ENCODE measurements at regions not wholly inside any gene's neighbourhood (a gene's known extent, or its start where the extent isn't known, plus 50 kb on each side); places are given as distances from the start of the nearest gene placed in this dataset.
"Not testable (repeated sequence)": the region's sequence is repeated elsewhere in the genome, so short reads cannot be mapped to it uniquely, and the experiment has no call there.

DNA sequence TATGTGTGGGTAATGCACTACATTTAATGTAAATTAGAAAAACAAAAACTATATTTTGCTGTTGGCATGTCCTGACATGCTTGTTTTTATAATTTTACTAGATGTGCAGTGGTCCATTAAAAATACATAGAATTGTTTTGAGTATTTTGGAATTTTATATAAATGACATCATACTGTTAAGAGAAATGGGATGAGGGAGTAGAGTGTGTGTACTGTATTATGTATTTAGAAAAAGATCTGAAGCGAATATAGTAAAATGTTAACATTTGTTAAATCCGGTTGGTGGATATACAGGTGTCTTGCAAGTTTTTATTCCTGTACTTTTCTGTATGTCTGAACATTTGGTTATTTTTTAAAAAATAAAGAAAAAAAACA is 288.4 kb upstream of the SATB1 start:
- H3K9me3 Mint-ChIP-seq = peaks cover 0 to 13% (median 0%) of the 10 kb centered on the region in 8 donors
- ChIA-PET CTCF (ENCODE audit: partially characterized antibody) (interaction anchor here (1.3 to 6.9 kb wide), 4 partner anchors 7 to 154 kb away, joined by 3 to 40 read pairs (median 10); no protein-coding TSS in a partner anchor), POLR2A (ENCODE audit: partially characterized antibody) (interaction anchor here (0.6 to 1.7 kb wide), 5 partner anchors 8 to 157 kb away, joined by 3 to 17 read pairs (median 5); no protein-coding TSS in a partner anchor)
- no peak overlapping the region for H3K4me3 ChIP-seq (ENCODE audit: low read length in 2 of 2)
- no peaks in the 10 kb centered on the region for H3K36me3 ChIP-seq (ENCODE audit: insufficient read depth, low read length)
- peaks cover 6% of the 10 kb centered on the region in 2 donors for H3K36me3 Mint-ChIP-seq
- intact Hi-C loops (cut with micrococcal nuclease) = no loop called here
- peaks cover 54 to 64% (median 57%) of the 10 kb centered on the region in 4 donors for H3K4me1 Mint-ChIP-seq
- H3K27ac Mint-ChIP-seq = peak overlapping the region; percentile 26 to 96 (median 86)
- DNase-seq = no peak
- H3K9me3 ChIP-seq (ENCODE audit: control insufficient read depth in 1 of 2, low read length in 2 of 2) = no peaks in the 10 kb centered on the region
- H3K27me3 Mint-ChIP-seq = no peaks in the 10 kb centered on the region
- no peak overlapping the region for H3K27ac ChIP-seq (ENCODE audit: low read depth, low read length)
- H3K27me3 ChIP-seq (ENCODE audit: insufficient read depth, low read length) = no peaks in the 10 kb centered on the region
- H3K4me3 Mint-ChIP-seq = peak overlapping the region in 6 of 8 donors; percentile 26 to 83 (median 72)
- peaks cover 57% of the 10 kb centered on the region for H3K4me1 ChIP-seq (ENCODE audit: insufficient read depth, low read length)

DNA sequence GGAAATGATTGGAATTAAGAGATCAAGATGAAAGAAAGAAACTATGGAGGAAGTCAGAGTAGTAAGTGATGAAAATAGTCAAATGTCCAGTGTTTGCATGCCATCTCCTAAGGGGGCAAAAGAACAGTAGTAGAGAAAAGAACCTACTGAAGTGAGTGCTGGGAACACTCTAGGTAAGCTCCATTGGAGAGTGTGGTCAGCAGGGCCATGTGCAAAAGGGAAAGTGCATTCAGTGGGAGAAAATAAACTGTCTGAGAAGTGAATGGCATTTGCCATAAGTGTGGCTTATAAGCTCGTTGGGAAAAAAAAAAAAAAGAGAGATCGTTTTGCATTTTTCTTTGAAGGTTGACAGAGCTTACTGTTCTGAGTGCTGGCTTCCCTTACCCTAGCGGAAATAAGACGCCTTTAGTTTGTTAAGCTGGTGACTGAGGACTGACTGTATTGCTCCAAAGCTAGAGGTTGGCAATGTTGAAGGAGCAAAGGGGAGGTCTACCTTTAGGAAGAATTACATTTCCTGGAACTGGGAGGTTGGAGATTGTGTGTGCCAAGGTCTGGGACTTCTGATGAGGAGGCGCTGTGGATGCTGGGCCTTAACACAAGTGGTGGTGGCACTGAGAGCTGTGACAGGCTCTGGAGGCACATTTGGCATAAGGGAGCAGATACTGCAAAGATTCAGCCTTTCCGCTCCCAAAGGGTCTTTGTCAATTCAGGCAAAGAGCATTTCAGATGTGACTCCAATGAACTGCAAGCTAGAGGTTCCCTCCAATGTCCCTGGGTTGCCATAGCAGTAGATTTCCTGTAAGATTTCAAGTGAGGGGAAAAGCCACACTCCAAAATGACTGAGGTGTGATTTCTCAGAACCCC is 287.8 kb upstream of the SATB1 start:
- intact Hi-C loops (cut with micrococcal nuclease) = no loop called here
- peak in 4 of 5 donors; percentile 21 to 32 (median 27) for DNase-seq
- H3K4me1 Mint-ChIP-seq = peaks cover 50 to 60% (median 53%) of the 10 kb centered on the region in 4 donors

DNA sequence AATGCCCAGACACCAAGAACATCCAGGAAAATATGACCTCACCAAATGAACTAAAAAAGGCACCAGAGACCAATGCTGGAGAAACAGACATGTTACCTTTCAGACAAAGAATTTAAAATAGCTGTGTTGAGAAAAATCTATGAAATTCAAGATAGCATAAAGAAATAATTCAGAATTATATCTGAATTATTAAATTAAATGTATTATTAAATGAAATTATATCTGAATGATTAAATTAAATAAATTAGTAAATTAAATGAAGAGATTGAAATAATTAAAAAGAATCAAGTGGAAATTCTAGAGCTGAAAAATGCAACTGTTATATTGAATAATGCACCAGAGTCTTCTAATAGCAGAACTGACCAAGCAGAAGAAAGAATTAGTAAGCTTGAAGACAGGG is 279.2 kb upstream of the SATB1 start:
- DNase-seq = no peak
- H3K27ac ChIP-seq (ENCODE audit: low read depth, low read length) = no peak overlapping the region
- Mint-ChIP-seq H3K9me3 (peaks cover 2 to 39% (median 25%) of the 10 kb centered on the region in 8 donors), H3K27me3 (peaks cover 0 to 3% of the 10 kb centered on the region in 2 donors), H3K36me3 (peaks cover 6 to 10% of the 10 kb centered on the region in 2 donors), H3K27ac (no peak overlapping the region), H3K4me3 (no peak overlapping the region), H3K4me1 (peaks cover 0 to 5% (median 2%) of the 10 kb centered on the region in 4 donors)
- intact Hi-C loops (cut with micrococcal nuclease) = no loop called here
- H3K9me3 ChIP-seq (ENCODE audit: control insufficient read depth in 1 of 2, low read length in 2 of 2) = no peaks in the 10 kb centered on the region
- H3K27me3 ChIP-seq (ENCODE audit: insufficient read depth, low read length) = no peaks in the 10 kb centered on the region
- ChIA-PET CTCF (ENCODE audit: partially characterized antibody) (interaction anchor here (1.1 to 1.4 kb wide), 2 partner anchors 25 to 54 kb away, joined by 4 to 6 read pairs; no protein-coding TSS in a partner anchor), POLR2A (ENCODE audit: partially characterized antibody) (no interaction called here)
- H3K36me3 ChIP-seq (ENCODE audit: insufficient read depth, low read length) = no peaks in the 10 kb centered on the region
- H3K4me1 ChIP-seq (ENCODE audit: insufficient read depth, low read length) = no peaks in the 10 kb centered on the region
- H3K4me3 ChIP-seq (ENCODE audit: low read length in 2 of 2) = no peak overlapping the region

More for the DNA sequence above, 287.8 kb upstream of the SATB1 start:
- Histone ChIP-seq H3K27me3 (ENCODE audit: insufficient read depth, low read length) (no peaks in the 10 kb centered on the region), H3K4me3 (ENCODE audit: low read length in 2 of 2) (peak overlapping the region in 1 of 2 donors; percentile 6), H3K9me3 (ENCODE audit: control insufficient read depth in 1 of 2, low read length in 2 of 2) (no peaks in the 10 kb centered on the region), H3K4me1 (ENCODE audit: insufficient read depth, low read length) (peaks cover 52% of the 10 kb centered on the region), H3K36me3 (ENCODE audit: insufficient read depth, low read length) (no peaks in the 10 kb centered on the region), H3K27ac (ENCODE audit: low read depth, low read length) (no peak overlapping the region)
- Mint-ChIP-seq H3K36me3 (peaks cover 3 to 4% of the 10 kb centered on the region in 2 donors), H3K27me3 (no peaks in the 10 kb centered on the region), H3K27ac (peak overlapping the region; percentile 74 to 96 (median 87)), H3K4me3 (peak overlapping the region in 7 of 8 donors; percentile 54 to 83 (median 68)), H3K9me3 (peaks cover 0 to 13% (median 0%) of the 10 kb centered on the region in 8 donors)
- POLR2A ChIA-PET (ENCODE audit: partially characterized antibody) = interaction anchor here (0.6 to 2.6 kb wide), 9 partner anchors 8 to 156 kb away, joined by 3 to 17 read pairs (median 4); no protein-coding TSS in a partner anchor
- CTCF ChIA-PET (ENCODE audit: partially characterized antibody) = interaction anchor here (1.3 to 6.9 kb wide), 4 partner anchors 8 to 154 kb away, joined by 3 to 40 read pairs (median 10); no protein-coding TSS in a partner anchor

DNA sequence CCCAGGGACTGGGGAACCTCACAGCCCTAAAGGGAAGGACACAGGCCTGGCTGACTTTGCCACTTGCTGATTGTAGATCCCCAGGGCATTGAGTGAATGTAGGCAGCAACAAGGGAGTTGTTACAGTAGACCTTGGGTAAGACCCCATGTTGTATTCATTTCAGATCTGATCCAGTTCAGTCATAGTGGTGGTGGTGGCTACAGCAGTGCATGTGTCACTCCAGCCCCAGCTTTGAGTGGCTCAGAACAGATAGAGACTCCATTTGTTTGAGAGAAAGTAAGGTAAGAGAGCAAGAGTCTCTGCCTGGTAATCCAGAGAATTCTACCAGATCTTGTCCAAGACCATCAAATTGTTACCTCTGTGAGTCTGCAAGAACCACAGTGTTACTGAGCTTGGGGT is 278.7 kb upstream of the SATB1 start:
- H3K27ac Mint-ChIP-seq = peak overlapping the region in 2 of 7 donors; percentile 52 to 63
- H3K4me1 Mint-ChIP-seq = peaks cover 0 to 5% (median 2%) of the 10 kb centered on the region in 4 donors
- ChIA-PET CTCF (ENCODE audit: partially characterized antibody) (interaction anchor here (1.1 to 1.4 kb wide), 2 partner anchors 25 to 55 kb away, joined by 4 to 6 read pairs; no protein-coding TSS in a partner anchor), POLR2A (ENCODE audit: partially characterized antibody) (interaction anchor here (0.6 to 1.2 kb wide), 3 partner anchors 8 to 13 kb away, joined by 3 read pairs; no protein-coding TSS in a partner anchor)
- Histone ChIP-seq H3K4me1 (ENCODE audit: insufficient read depth, low read length) (no peaks in the 10 kb centered on the region), H3K36me3 (ENCODE audit: insufficient read depth, low read length) (no peaks in the 10 kb centered on the region), H3K27ac (ENCODE audit: low read depth, low read length) (no peak overlapping the region), H3K27me3 (ENCODE audit: insufficient read depth, low read length) (no peaks in the 10 kb centered on the region), H3K9me3 (ENCODE audit: control insufficient read depth in 1 of 2, low read length in 2 of 2) (no peaks in the 10 kb centered on the region), H3K4me3 (ENCODE audit: low read length in 2 of 2) (no peak overlapping the region)
- no peak overlapping the region for H3K4me3 Mint-ChIP-seq
- peaks cover 2 to 39% (median 25%) of the 10 kb centered on the region in 8 donors for H3K9me3 Mint-ChIP-seq
- peaks cover 6 to 10% of the 10 kb centered on the region in 2 donors for H3K36me3 Mint-ChIP-seq
- intact Hi-C loops (cut with micrococcal nuclease) = no loop called here
- H3K27me3 Mint-ChIP-seq = peaks cover 0 to 3% of the 10 kb centered on the region in 2 donors
- DNase-seq = no peak

DNA sequence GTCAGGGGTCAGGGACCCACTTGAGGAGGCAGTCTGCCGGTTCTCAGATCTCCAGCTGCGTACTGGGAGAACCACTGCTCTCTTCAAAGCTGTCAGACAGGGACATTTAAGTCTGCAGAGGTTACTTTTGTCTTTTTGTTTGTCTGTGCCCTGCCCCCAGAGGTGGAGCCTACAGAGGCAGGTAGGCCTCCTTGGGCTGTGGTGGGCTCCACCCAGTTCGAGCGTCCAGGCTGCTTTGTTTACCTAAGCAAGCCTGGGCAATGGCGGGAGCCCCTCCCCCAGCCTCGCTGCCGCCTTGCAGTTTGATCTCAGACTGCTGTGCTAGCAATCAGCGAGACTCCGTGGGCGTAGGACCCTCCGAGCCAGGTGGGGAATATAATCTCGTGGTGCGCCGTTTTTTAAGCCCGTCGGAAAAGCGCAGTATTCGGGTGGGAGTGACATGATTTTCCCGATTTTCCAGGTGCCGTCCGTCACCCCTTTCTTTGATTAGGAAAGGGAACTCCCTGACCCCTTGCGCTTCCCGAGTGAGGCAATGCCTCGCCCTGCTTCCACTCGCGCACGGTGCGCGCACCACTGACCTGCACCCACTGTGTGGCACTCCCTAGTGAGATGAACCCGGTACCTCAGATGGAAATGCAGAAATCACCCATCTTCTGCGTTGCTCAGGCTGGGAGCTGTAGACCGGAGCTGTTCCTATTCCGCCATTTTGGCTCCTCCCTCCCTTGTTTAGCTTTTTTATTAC is 268.6 kb upstream of the SATB1 start:
- H3K4me1 Mint-ChIP-seq; POLR2A ChIA-PET (ENCODE audit: partially characterized antibody); CTCF ChIA-PET (ENCODE audit: partially characterized antibody); H3K4me1 ChIP-seq (ENCODE audit: insufficient read depth, low read length); DNase-seq; H3K27me3 ChIP-seq (ENCODE audit: insufficient read depth, low read length); H3K27ac Mint-ChIP-seq; H3K27me3 Mint-ChIP-seq; H3K4me3 Mint-ChIP-seq; intact Hi-C loops (cut with micrococcal nuclease); H3K27ac ChIP-seq (ENCODE audit: low read depth, low read length); H3K9me3 ChIP-seq (ENCODE audit: control insufficient read depth in 1 of 2, low read length in 2 of 2); H3K9me3 Mint-ChIP-seq; H3K4me3 ChIP-seq (ENCODE audit: low read length in 2 of 2); H3K36me3 Mint-ChIP-seq; H3K36me3 ChIP-seq (ENCODE audit: insufficient read depth, low read length): not testable (repeated sequence)

DNA sequence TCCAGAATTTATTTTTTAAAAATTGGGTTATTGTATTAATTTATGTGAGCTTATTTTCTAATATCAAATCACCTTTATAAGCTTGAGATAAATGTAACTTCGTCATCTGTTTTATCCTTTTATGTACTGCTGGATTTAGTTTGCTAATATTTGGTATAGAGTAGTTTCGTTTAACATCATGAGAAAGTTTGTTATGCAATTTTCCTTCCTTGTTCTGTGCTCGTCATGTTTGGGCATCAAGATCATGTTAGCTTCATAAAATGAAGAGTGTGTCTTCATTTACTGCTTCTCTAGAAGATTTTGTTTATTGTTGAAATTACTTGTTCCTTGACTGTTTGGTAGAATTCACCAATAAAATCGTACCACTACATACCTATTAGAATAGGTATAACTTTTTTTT is 262.1 kb upstream of the SATB1 start:
- Mint-ChIP-seq H3K4me3 (no peak overlapping the region), H3K4me1 (peaks cover 11 to 15% (median 14%) of the 10 kb centered on the region in 4 donors), H3K27ac (no peak overlapping the region), H3K9me3 (peaks cover 0 to 5% (median 1%) of the 10 kb centered on the region in 8 donors), H3K36me3 (no peaks in the 10 kb centered on the region), H3K27me3 (no peaks in the 10 kb centered on the region)
- no peak overlapping the region for H3K4me3 ChIP-seq (ENCODE audit: low read length in 2 of 2)
- H3K9me3 ChIP-seq (ENCODE audit: control insufficient read depth in 1 of 2, low read length in 2 of 2) = no peaks in the 10 kb centered on the region
- intact Hi-C loops (cut with micrococcal nuclease) = no loop called here
- H3K4me1 ChIP-seq (ENCODE audit: insufficient read depth, low read length) = peaks cover 2% of the 10 kb centered on the region
- ChIA-PET POLR2A (ENCODE audit: partially characterized antibody) (interaction anchor here (1.0 kb wide), 1 partner anchor 29 kb away, joined by 3 read pairs; no protein-coding TSS in a partner anchor), CTCF (ENCODE audit: partially characterized antibody) (interaction anchor here (1.2 kb wide), 1 partner anchor 9 kb away, joined by 4 read pairs; no protein-coding TSS in a partner anchor)
- H3K27ac ChIP-seq (ENCODE audit: low read depth, low read length) = no peak overlapping the region
- H3K27me3 ChIP-seq (ENCODE audit: insufficient read depth, low read length) = no peaks in the 10 kb centered on the region
- H3K36me3 ChIP-seq (ENCODE audit: insufficient read depth, low read length) = no peaks in the 10 kb centered on the region
- DNase-seq = no peak
